ENCODE measurements at regions not wholly inside any gene's neighbourhood (a gene's known extent, or its start where the extent isn't known, plus 50 kb on each side); places are given as distances from the start of the nearest gene placed in this dataset.

DNA sequence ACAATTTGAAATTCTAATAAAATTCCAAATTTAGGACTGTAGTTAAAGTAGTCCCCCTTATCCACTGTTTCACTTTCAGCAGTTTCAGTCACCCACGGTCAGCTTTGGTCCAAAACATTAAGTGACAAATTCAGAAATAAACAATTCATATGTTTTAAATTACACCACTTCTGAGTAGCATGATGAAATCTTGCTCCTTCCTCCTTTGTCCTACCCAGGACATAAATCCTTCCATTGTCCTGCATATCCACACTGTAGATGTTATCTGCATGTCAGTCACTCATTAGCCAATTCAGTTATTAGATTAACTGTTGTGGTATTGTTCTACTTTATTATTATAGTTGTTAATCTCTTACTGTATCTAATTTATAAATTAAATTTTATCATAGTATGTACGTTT is 376.5 kb downstream of the SH3GL2 start:
- TF ChIP-seq, protein P1, sequence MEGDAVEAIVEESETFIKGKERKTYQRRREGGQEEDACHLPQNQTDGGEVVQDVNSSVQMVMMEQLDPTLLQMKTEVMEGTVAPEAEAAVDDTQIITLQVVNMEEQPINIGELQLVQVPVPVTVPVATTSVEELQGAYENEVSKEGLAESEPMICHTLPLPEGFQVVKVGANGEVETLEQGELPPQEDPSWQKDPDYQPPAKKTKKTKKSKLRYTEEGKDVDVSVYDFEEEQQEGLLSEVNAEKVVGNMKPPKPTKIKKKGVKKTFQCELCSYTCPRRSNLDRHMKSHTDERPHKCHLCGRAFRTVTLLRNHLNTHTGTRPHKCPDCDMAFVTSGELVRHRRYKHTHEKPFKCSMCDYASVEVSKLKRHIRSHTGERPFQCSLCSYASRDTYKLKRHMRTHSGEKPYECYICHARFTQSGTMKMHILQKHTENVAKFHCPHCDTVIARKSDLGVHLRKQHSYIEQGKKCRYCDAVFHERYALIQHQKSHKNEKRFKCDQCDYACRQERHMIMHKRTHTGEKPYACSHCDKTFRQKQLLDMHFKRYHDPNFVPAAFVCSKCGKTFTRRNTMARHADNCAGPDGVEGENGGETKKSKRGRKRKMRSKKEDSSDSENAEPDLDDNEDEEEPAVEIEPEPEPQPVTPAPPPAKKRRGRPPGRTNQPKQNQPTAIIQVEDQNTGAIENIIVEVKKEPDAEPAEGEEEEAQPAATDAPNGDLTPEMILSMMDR (IDR thresholded peaks at IDR 0.05; ENCODE audit: low read length) = no peak
- no peak for TF ChIP-seq EZH2 (optimal IDR thresholded peaks at IDR 0.05; ENCODE audit: low read depth, low read length)
- TF ChIP-seq EZH2phosphoT487 (IDR thresholded peaks at IDR 0.05; ENCODE audit: low read length) = no peak

All from MM.1S (cell line).